ENCODE measurements at regions not wholly inside any gene's neighbourhood (a gene's known extent, or its start where the extent isn't known, plus 50 kb on each side); places are given as distances from the start of the nearest gene placed in this dataset.

- TF ChIP-seq ZEB2 (IDR thresholded peaks at IDR 0.05) (no peak), CBFB (CRISPR knock-in tag; IDR thresholded peaks at IDR 0.05) (no peak), ZNF23 (CRISPR knock-in tag; IDR thresholded peaks at IDR 0.05) (no peak), RBM39 (optimal IDR thresholded peaks at IDR 0.05; ENCODE audit: low read depth, low read length) (no peak), SIRT6 (IDR thresholded peaks at IDR 0.05; ENCODE audit: low read depth, low read length) (no peak), TEAD1 (CRISPR knock-in tag; IDR thresholded peaks at IDR 0.05) (no peak), WHSC1 (IDR thresholded peaks at IDR 0.05; ENCODE audit: low read length) (no peak)
These were observed 214.4 kb downstream of the RNF144B start for GRCh38 chr6:18601516-18602020.
